RWPE2 (cell line): ENCODE measurements at regions not wholly inside any gene's neighbourhood (a gene's known extent, or its start where the extent isn't known, plus 50 kb on each side); places are given as distances from the start of the nearest gene placed in this dataset.

Experiments
- ATAC-seq: fragments of 200-7000 bp; cut with Tn5 transposase; 3 replicates; pipeline ENCODE4 v1.9.1; 2021; ENCODE audit warnings: low read depth
- DNase-seq: peaks from one replicate; pipeline ENCODE4 v3.0.0-alpha.2; 2020; ENCODE audit warnings: low spot score
- H3K27ac ChIP-seq: fragments of 450-650 bp; 2 replicates; pipeline ENCODE4 v1.5.1; 2017; ENCODE audit warnings: mild to moderate bottlenecking; ENCODE audit not compliant: poor library complexity, severe bottlenecking
- H3K27me3 ChIP-seq: fragments of 250-450 bp; sonication (Bioruptor Pico); 2 replicates; pipeline ENCODE4 v1.5.1; 2021; ENCODE audit warnings: mild to moderate bottlenecking, moderate library complexity; ENCODE audit not compliant: insufficient read depth, poor library complexity, severe bottlenecking
- H3K36me3 ChIP-seq: fragments of 250-450 bp; sonication (Bioruptor Pico); 2 replicates; pipeline ENCODE4 v1.5.1; 2020; ENCODE audit warnings: low read depth, mild to moderate bottlenecking, moderate library complexity
- H3K4me1 ChIP-seq: fragments of 250-450 bp; sonication (Bioruptor Pico); 2 replicates; pipeline ENCODE4 v1.5.1; 2021; ENCODE audit warnings: mild to moderate bottlenecking, moderate library complexity; ENCODE audit not compliant: insufficient read depth, poor library complexity, severe bottlenecking
- H3K4me3 ChIP-seq: fragments of 250-450 bp; sonication (Bioruptor Pico); 2 replicates; pipeline ENCODE4 v1.5.1; 2021; ENCODE audit warnings: mild to moderate bottlenecking, moderate library complexity; ENCODE audit not compliant: severe bottlenecking
- H3K9me3 ChIP-seq: fragments of 250-450 bp; sonication (Bioruptor Pico); 2 replicates; pipeline ENCODE4 v1.5.1; 2021; ENCODE audit warnings: mild to moderate bottlenecking, moderate library complexity; ENCODE audit not compliant: severe bottlenecking
- TF ChIP-seq, protein P1 (sequence below): fragments of 450-650 bp; IDR thresholded peaks from one replicate; pipeline ENCODE4 v1.5.1; 2017; ENCODE audit warnings: mild to moderate bottlenecking, moderate library complexity; ENCODE audit not compliant: poor library complexity, severe bottlenecking

DNA sequence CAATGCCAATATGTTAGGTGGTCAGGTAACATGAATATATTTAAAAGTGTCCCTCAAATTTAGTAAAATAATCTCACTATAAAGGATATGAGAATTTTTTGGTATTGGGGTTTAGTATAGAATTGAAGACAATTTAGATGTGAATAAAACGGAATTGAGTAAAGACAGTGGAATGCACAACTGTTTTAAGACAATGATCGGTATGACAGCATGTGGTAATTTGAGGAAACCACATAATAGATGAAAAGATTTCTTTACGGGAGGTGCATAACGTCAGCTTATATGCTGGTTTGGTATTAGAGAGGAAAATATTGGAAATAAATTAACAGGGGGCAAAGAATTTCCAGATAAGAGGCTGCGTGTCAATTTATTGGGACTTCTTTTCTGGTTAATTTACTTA is 1043.2 kb downstream of the CDH18 start:
- no peak overlapping the region for H3K27ac ChIP-seq
- H3K9me3 ChIP-seq: peaks cover 3% of the 10 kb centered on the region
- DNase-seq (no peak), ATAC-seq (peak; percentile 64; the same call in 2 of the 3 replicates)
- H3K4me1 ChIP-seq: no peaks in the 10 kb centered on the region
- H3K27me3 ChIP-seq: no peaks in the 10 kb centered on the region
- no peaks in the 10 kb centered on the region for H3K36me3 ChIP-seq
- no peak overlapping the region for H3K4me3 ChIP-seq
- TF ChIP-seq, protein P1, sequence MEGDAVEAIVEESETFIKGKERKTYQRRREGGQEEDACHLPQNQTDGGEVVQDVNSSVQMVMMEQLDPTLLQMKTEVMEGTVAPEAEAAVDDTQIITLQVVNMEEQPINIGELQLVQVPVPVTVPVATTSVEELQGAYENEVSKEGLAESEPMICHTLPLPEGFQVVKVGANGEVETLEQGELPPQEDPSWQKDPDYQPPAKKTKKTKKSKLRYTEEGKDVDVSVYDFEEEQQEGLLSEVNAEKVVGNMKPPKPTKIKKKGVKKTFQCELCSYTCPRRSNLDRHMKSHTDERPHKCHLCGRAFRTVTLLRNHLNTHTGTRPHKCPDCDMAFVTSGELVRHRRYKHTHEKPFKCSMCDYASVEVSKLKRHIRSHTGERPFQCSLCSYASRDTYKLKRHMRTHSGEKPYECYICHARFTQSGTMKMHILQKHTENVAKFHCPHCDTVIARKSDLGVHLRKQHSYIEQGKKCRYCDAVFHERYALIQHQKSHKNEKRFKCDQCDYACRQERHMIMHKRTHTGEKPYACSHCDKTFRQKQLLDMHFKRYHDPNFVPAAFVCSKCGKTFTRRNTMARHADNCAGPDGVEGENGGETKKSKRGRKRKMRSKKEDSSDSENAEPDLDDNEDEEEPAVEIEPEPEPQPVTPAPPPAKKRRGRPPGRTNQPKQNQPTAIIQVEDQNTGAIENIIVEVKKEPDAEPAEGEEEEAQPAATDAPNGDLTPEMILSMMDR: no peak

DNA sequence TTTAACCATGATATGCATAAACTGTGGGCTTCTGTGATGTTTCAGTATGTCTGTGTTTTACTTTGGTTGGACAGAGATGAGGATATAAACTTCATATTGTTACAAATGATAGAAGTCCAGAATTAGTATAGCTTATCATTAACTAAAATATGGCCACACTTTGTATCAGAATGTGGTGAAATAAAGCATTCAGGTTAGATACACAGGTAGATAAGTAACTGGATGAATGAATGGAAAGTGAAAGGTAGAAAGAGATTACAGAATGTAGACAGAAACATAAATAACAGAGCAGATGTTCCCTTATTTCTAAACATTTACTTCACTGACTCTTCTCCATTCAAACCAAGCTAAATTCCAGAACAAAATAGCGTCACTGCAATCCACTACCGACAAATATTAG is 1033.8 kb downstream of the CDH18 start:
- Histone ChIP-seq H3K4me1 (no peaks in the 10 kb centered on the region), H3K27me3 (peaks cover 3% of the 10 kb centered on the region), H3K4me3 (no peak overlapping the region), H3K9me3 (no peaks in the 10 kb centered on the region), H3K27ac (no peak overlapping the region), H3K36me3 (no peaks in the 10 kb centered on the region)
- TF ChIP-seq, protein P1: no peak
- DNase-seq: no peak
- ATAC-seq: no peak

DNA sequence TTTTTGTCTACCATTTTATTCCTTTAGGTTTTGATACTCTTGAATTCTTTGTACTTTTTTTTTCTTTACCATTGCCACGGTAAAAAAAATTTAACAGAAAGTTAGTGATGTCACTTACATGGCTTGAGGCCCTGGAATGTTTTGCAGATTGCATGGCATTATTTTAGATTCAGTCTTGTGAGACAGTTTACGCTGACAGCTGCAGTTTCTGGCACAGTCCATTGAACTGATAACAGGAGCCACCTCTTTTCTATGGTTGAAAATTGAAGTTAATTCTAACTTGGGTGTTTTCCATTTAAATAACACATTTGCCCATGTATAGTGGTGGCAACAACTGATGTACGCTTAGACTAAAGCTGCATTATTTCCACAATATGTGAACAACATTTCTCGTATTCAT is 1028.5 kb downstream of the CDH18 start:
- DNase-seq: no peak
- peaks cover 4% of the 10 kb centered on the region for H3K9me3 ChIP-seq
- no peaks in the 10 kb centered on the region for H3K36me3 ChIP-seq
- no peak overlapping the region for H3K4me3 ChIP-seq
- ATAC-seq: no peak
- TF ChIP-seq, protein P1: no peak
- no peak overlapping the region for H3K27ac ChIP-seq
- no peaks in the 10 kb centered on the region for H3K4me1 ChIP-seq
- peaks cover 3% of the 10 kb centered on the region for H3K27me3 ChIP-seq

DNA sequence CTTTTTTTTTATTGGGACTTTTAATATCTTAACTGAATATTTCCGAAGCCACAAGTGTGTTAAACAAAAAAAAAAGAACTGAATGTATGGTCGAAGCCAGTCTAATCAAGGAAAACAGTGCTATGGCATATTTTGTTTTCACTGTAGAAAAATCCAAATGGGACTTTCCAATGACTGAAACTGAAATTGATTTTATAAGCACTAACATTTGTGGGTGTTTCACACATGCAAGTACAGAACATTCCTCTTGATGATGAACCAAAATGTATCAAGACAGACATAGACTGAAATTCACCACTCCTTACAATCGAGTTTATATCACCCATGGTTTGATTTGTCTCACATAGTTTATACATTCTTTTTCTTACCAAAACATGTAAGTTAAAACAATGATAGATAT is 1026.8 kb downstream of the CDH18 start:
- Histone ChIP-seq H3K4me1 (no peaks in the 10 kb centered on the region), H3K4me3 (no peak overlapping the region), H3K36me3 (no peaks in the 10 kb centered on the region), H3K27ac (no peak overlapping the region), H3K27me3 (peaks cover 3% of the 10 kb centered on the region), H3K9me3 (peaks cover 4% of the 10 kb centered on the region)
- TF ChIP-seq, protein P1: no peak
- ATAC-seq: no peak
- no peak for DNase-seq

DNA sequence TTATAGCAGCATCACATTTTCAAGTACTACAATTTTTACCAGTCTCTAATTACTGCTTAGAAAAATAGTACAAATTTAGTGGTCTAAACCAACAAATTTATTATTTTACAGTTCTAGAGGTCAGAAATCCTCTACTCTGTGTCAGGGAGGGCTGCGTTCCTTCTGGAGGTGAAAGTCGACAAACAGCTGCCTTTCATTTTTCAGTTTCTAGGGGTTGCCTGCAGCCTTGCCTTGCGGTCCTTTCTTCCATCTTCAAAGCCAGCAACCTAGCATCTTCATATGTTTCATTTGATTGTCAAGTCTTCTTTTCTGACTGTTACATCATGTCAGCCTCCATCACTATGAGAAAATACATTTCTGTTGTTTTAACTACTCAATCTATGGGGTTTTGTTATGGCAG is 1022.1 kb downstream of the CDH18 start:
- TF ChIP-seq, protein P1: no peak
- DNase-seq (no peak), ATAC-seq (no peak)
- no peak overlapping the region for H3K4me3 ChIP-seq
- no peaks in the 10 kb centered on the region for H3K4me1 ChIP-seq
- no peaks in the 10 kb centered on the region for H3K36me3 ChIP-seq
- H3K9me3 ChIP-seq: peaks cover under 1% of the 10 kb centered on the region
- no peaks in the 10 kb centered on the region for H3K27me3 ChIP-seq
- H3K27ac ChIP-seq: no peak overlapping the region
